Gastroesophageal sphincter (tissue), 3 donors: ENCODE measurements at regions not wholly inside any gene's neighbourhood (a gene's known extent, or its start where the extent isn't known, plus 50 kb on each side); places are given as distances from the start of the nearest gene placed in this dataset.

Source experiments
- CTCF ChIP-seq, 4 experiments: fragments of 200-600 bp in 2 of 4; fragments of 450-650 bp in 2 of 4; sonication (generic) in 1 of 4; IDR thresholded peaks; one replicate each; pipeline ENCODE4 v1.5.1; 2017 to 2019; ENCODE audit warnings: antibody characterized with exemption in 4 of 4, mild to moderate bottlenecking in 2 of 4, moderate library complexity in 2 of 4
- POLR2A ChIP-seq, 2 donors: fragments of 450-650 bp; IDR thresholded peaks; one replicate each; pipeline ENCODE4 v1.6.1; 2017; ENCODE audit warnings: antibody characterized with exemption in 2 of 2, mild to moderate bottlenecking in 2 of 2, moderate library complexity in 1 of 2

GRCh38 chr21:22903851-22904250 is 1905.6 kb downstream of the NCAM2 start:
- TF ChIP-seq POLR2A (IDR thresholded peaks at IDR 0.05) (no peak), CTCF (IDR thresholded peaks at IDR 0.05) (no peak)
